ENCODE measurements at regions not wholly inside any gene's neighbourhood (a gene's known extent, or its start where the extent isn't known, plus 50 kb on each side); places are given as distances from the start of the nearest gene placed in this dataset.
"Not testable (repeated sequence)": the region's sequence is repeated elsewhere in the genome, so short reads cannot be mapped to it uniquely, and the experiment has no call there.

DNA sequence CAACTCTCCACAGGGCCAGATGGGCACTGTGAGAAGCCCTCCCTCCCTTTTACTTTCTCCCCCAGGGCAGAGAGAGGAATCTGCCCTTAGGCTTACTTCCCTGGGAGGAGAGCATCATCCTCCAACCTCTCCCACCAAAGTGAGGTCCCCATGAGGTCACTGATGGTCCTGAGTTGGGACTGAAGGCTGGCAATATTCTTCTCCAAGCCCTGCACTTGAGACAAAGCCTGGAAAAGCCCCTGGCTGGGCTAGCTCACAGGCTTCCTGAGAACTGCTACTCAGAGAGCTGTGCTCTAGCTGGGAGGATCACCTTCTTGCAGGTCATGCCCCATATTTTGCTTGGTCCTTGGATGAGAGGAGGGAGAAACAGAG lies 110.0 kb upstream of the MEF2A start:
- no peak for DNase-seq (ENCODE audit: low read depth)

DNA sequence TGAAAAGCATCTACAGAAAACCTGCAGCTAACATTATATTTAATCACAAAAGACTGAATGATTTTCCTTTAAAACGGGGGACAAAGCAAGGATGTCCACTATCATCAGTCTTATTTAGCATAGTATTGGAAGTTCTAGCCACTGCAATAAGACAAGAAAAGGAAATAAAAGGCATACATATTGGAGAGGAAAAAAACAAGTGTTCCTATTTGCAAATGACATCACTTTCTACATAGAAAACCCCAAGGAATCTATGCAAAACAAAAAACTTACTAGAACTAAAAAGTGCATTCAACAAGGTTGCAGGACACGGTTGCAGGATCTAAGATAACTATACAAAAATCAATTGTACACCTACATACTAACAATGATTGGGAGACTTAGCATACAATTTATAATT lies 101.6 kb upstream of the MEF2A start:
- no peak for DNase-seq (ENCODE audit: low read depth)

DNA sequence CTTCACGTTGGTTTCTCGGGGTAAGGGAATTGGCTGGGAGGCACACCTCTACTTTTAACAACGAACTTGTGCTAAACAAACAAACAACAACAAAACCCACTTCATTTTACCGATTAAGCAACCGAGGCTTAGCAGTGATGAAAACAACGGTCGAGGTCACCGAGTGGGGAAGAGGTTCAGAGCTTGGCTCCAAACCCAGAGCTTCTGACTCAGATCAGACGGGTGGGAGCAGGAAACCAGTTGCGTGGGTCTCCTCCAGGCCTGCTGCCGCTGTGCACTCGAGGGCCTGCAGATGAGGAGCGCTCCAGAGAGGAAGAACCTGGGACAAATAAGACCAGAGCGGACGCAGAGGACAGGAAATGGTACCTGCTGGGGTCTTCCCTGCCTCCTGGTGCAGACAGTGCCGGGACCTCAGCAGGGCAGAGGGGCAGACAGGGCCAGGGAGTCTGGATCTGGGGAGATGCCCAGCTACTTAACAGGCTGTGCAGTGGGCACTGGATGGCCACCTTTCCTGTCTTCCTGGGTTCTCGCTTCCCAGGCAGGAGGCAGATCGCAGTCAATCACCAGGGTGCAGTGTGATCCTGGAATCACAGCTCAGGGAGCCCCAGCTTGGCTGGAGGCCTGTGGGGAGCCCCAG lies 99.0 kb upstream of the MEF2A start:
- DNase-seq (ENCODE audit: low read depth), result peak; percentile 53

DNA sequence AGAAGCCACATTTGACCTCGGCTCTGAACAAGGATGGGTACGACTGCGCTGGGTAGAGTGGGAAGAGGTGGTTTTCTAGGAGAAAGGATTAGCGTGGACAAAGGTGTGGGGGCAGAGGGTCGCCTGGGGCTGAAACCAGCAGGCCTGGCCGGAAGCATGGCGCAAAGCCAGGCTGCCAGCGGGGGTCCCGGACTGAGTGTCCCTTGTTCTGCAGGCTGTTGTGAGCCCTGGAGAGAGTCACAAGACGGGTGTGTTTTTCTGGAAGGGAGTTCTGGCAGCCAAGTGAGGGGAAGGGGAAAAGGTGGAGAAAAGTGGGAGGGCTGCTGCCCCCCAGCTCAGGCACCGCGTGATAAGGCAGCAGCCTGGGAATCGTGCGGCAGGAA lies 98.5 kb upstream of the MEF2A start:
- no peak for DNase-seq (ENCODE audit: low read depth)

DNA sequence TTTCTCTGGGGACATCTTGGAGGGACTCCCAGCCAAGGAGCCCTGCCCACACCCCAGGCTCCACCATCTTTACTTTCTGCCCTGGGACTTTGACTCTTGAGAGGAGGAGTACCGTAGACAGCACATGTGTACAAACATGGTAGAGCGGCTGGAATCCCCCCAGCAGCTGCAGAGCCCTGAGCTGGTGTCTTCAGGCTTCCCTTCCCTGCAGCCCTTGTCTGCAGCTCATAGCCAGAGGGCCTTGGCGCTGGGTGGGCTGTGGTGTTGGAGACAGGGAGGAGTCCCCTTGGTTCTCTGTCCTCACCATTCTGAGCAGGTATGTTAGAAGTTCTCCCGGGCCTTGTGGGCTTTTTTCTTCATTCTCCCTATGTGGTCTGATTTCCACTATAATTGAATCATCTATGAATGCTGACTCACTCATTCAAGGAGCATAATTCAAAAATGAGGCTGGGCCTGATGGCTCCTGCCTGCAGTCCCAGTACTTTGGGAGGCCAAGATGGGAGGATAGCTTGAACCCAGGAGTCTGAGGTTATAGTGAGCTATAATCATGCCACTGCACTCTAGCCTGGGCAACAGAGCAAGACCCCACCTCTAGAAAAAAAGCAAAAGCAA lies 97.8 kb upstream of the MEF2A start:
- DNase-seq (ENCODE audit: low read depth), result peak; percentile 33

DNA sequence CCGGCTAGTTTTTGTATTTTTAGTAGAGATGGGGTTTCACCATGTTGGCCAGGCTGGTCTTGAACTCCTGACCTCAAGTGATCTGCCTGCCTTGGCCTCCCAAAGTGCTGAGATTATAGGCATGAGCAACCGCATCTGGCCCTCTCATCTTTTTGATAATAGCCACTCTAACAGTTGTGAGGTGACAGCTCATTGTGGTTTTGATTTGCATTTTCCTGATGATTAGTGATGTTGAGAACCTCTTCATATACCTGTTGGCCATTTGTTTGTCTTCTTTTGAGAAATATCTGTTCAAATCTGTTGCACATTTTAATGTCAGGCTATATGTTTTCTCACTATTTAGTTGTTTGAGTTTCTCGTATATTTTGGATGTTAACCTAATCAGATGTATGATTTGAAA lies 95.6 kb upstream of the MEF2A start:
- not testable (repeated sequence) for DNase-seq (ENCODE audit: low read depth)

DNA sequence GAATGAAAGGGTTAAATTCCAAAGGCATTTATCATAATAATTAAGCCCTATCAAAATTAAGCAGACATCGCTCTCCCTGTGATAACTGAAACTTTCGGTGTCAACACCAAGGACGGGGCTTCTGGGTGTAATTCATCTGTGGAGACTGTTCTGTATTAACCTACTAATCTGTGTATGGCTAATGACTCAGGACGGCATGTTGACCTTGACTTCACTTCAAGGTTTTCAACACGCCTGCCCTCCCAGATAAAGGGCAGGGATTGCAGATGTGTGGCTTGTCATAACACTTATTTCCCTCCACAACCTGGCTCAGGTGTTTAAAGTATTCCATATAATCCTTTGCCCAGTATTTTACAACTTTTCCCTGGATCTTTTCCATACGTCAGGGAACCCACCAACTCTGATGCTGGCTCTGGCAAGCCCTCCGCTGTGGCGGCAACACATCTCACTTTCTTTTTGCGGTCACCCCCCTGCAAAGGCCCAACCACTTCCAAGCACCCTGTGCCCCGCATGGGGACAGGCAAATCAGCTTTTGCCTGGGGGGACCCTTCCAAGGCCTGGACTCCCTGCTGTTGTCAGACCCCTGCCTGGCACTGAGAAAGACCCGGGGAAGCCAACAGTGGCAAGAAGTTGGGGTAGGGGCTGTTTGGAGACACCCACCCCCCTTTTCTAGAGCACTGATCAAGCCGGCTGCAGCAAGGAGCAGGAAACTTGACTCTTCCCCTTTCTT lies 93.2 kb upstream of the MEF2A start:
- peak; percentile 46 for DNase-seq (ENCODE audit: low read depth)

DNA sequence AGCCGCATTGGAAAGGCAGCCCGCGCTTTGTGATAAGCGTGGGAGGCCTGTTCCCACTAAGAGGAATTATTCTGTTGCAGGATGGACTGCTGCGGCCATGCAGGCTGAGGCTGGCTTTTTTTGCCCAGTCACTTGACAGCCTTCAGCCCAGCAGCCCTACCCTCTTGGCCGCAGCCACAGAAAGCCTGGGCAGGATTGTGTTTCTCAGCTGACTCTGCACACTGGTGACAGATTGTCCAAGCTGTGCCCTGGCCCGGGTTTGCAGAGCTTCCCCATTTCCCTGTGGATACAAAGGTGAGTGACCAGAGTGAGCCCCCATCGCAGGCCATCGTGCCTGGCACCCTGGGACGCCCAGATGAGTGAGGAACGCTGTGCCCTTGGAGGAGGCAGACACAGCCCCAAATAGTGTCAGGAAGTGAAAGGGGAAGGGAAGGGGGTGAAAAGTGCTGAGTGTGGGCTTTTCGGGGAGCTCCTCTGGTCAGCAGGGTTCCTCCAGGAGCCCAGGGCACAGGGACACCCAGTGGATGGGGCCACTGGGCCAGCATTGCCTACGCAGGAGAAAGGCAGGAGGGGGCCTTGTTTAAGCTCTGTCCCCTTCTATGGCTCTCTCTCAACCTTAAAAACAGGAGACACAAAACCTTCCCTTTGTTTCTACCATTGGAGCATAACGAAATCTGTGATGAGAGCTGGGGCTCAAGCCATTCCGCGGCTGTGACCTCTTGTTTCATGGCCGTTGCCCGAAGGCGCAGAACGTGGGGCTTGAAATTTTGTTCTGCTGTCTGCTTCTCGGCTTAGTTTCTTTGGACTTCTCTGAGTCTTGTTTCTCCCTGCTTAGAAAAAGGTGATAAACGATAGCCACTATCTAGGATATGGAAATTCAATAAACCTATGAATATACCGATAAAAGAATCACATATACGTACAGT lies 91.5 kb upstream of the MEF2A start:
- peak; percentile 26 for DNase-seq (ENCODE audit: low read depth)

DNA sequence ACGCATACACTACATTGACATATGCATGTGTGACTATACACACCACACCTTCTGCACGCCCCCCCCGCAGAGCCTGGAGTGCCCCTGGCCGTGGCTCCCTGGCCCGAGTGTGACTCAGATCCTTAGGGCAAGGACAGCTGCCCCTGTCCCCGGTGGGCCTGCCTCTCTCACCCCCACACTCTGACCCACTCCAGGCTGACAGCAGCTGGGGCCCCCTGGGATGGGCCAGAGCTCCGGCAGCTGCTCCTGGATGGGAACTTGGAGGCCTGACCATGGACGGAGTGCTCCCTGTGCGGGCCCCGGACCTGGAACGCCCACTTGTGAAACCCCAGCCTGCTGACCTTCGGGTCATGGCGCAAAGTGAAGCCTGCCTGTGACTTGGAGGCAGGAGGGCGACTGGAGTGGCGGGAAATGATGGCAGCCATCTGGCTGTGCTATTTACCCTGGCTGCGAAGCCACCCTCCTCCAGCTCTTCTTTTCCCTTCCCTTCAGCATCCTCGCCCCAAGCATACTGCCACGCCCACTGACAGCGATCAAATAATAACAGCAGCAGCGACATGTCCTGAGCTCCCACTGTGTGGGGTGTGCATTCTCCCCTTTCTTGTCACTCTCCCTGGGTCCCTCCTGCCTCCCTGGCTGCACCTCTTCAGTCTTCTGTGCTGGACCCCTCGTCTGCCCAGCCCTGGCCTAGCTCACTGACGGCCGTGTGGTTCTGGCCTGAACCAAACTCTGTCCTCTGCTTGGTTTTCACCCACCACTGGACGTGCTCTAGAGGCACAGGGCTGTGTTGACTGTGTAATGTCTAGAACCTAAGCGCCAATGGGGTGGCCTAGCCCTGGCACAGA lies 90.7 kb upstream of the MEF2A start:
- DNase-seq (ENCODE audit: low read depth), result no peak

DNA sequence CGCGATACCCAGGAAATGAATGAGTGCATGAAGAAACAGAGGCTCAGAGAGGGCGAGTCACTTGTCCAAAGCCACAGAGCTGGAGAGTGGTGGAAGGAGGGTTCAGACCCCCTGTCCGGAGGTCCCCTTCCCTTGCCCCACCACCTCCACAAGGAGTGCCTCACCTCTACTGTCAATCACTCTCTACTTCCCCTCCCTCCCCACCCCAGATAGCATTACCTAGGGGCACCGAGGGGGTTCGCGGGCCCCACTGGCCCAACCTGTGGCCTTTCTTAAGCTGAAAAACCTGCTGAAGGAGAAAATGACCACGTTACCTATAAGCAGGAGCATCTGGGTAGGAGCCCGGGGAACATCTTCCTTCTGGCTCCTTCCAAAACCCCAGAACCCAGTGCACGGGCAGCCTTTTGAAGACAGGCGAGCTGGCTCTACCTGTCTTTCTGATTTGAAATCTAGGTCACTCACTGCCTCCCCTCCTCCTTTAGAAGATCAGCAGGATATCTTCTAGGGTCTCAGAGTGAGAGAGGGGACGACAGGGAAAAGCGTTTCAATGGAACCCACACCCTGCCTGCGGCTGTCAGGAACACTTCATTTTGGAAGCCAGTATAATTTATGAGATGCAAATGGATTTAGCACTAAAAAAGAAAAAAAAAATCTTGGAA lies 89.9 kb upstream of the MEF2A start:
- no peak for DNase-seq (ENCODE audit: low read depth)

DNA sequence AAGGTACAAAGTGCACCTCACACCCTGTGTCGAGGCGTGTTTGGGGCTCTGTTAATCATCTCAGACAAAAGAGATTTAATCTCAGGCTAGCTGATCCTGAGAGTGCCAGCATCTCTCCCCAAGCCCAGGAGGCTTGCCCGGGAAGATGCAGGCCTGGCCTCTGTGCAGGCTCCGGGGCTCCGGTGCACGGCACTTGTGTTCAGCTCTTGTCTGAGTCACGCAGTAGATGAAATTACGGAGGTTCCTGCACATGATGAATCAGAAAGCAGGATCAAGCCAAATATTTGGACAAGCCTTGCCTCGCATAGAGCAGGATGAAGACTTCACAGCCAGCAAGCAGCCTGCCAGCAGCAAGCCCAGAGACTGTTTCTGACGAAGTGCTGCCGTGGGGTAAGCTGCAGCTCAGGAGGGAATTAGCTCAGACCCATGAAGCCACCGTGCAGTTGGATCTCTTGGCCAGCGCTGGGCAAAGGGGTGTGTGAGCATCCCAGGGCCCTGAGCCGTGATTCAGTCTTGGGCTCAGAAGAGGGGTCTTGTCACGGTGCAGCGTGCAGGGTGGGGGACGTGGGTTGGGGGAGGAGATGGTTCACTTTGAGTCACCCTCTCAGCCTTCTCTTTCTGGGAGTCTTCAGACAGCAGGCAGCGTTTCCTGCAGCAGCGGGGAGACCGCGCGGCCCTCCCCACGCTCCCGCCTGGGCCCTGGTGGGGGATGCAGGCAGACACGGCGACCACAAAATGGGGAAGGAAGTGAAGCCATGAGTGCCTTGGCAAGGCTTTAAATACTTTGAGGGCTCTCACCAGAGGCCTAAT lies 89.2 kb upstream of the MEF2A start:
- DNase-seq (ENCODE audit: low read depth), result peak; percentile 96

DNA sequence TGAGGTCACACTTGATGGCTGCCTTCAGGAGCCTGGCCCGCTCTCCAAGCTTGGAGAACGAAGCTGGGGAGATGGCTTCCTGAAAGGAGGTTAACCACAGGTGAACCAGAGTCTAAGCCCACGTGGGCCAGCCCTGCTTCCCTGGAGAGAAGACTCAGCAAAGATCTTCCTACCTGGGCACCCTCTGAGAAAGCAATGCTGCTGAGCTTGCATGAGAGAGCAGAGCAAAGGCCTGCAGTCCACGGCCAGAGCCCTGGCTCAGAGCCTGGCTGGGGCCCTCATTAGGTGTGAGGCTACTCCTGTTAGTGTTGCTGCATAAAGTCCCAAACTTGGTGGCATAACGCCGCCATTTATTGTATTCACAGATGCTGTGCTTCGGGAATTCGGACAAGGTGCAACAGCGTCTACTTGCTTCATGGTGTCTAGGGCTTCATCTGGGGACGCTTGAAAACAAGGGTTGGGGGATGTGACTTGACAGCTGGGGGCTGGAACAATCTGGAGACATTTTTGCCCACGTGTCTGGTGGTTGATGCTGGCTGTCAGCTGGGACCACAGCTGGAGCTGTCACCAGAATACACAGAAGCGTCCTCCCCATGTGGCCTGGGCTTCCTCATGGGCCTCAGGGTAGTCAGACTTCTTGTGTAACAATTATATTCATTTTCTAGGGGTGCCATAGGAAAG lies 87.9 kb upstream of the MEF2A start:
- no peak for DNase-seq (ENCODE audit: low read depth)

DNA sequence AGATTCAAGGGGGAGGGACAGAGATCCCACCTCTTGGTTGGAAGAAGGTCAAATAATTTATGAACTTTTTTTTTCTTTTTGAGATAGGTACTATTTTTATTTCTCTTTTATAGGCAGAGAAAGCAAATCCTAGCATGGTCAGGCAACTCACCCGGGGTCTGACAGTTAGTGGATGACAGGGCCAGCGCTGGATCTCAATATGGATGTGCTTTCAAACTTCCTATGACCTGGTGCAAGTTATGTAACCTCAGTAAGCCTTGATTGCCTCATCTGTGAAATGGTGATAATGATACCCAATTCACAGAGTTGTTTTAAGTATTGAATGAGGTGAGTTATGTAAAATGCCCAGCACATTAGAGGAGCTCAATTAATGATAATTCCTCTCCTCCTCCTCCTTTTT lies 86.8 kb upstream of the MEF2A start:
- no peak for DNase-seq (ENCODE audit: low read depth)

DNA sequence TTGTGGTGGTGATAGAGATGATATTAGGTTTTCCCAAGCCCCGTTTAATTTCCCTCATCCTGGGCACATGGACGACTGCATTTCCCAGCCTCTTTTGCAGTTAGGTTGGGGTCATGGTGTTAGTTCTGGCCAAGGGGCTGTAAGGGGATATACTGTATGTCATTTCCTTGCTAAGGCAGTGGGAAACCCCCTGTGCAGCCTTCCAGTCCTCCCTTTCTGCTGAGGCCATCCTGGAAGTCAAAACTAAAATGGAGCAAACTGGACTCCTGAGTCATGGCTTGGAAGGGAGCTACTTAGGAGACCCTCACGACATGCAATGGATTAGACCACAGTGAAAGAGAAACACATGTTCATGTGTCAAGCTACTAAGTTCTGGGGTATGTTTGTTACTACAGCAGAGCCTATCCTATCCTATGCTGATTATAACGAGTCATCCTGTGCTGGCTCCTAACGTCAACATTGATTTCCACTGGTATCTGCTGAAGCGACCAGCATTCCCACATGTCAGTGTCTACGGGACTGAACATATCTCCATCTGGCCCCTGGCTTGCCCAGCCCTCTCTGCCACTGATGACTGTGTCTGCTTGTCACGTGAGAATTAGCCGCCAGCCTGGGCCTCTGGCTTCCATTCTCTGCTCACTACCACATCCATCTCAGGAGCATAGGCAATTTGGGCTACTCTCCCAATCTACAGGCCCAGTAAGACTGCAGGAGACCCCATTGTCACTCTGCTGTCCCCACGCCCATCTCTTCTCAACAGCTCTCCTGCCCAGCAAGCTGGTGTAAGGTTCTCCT lies 85.6 kb upstream of the MEF2A start:
- no peak for DNase-seq (ENCODE audit: low read depth)

DNA sequence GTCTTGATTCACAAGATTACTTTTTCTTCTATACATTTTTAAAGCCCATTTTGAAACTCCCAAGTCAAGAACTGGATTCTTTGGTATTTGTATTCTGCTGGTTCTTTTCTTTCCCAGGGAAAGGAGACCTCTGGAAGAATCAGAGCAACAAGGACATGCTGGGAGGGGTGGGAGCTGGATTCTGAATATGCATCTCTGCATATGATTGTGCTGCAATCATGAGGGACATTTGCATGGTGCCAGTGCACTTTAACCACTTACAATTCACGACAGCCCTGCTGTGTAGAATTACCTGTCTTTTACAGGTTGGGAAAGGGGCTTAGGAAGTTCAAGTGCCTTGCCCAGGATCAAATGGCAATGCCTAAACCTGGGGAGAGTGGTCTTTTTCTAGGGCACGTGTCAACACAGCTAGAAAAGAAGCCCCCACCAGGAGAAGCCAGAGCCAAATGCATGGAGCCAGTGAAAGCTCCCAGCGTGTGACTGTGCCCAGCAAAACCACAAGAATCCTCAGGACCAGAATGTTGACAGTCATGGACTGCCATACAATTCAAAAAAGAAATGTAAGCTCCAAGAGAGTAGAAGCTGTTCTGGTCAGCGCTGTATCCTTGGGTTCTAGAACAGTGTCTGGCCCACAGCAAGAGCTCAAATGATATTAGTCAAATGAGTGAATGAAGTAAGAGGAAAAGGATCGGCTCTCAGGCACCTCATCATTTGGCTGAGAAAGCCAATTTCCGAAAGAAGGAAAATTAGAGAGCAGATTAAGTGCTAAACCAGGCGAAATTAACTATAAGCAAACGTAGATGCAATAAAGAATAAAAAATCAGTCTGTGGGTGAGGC lies 84.5 kb upstream of the MEF2A start:
- DNase-seq (ENCODE audit: low read depth), result no peak

DNA sequence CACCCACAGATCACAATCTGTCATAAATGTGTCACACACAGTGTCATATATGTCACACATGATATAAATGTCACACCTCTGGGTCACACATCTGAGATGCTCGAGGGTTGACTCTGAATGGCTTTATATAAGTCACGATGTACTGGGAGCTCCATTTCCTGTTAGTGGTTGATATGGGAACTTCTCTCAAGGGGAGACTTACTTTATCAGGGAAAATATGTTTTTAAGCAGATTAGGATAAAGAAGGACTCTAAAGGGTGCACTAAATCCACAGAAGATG lies 83.9 kb upstream of the MEF2A start:
- no peak for DNase-seq (ENCODE audit: low read depth)

DNA sequence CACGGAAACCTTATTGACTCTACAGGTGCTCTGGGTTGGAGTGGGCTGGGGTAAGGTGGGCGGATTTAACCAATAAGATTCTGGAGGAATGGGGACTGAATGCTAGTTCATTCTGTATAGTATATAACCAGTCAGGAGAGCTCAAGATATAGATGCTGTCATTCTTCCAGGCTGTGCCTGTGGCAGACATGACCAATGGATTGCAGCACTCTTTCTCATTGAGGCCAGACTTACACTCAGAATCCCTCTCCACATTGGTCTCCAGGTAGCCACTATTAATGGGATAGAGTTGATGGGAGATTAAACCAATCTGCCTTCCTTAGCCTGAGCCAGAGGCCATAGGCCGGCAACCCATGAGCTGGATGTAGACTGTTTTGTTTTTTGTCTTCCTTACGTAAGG lies 82.8 kb upstream of the MEF2A start:
- no peak for DNase-seq (ENCODE audit: low read depth)

Measured in amniotic epithelial cell (primary cell).